ENCODE measurements at regions not wholly inside any gene's neighbourhood (a gene's known extent, or its start where the extent isn't known, plus 50 kb on each side); places are given as distances from the start of the nearest gene placed in this dataset.
"Not testable (repeated sequence)": the region's sequence is repeated elsewhere in the genome, so short reads cannot be mapped to it uniquely, and the experiment has no call there.

DNA sequence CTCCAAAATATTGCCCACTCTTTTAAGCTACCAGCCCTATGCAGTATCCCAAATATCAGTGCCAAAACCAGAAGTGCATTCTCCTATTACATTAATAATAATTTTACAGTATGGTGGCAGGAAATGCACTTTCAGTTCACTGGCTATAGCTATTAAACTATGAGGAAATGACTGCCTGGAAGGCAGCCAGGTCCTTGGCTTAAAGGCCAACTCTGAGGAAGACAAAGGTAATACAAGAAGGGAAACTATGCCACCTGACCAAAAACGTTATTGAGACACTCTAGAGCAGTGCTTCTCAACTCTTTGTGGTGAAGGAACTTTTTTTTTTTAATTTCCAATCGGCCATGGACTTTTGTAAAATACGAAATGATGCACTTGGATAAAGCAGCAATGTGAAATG lies 133.6 kb upstream of the VAMP7 start:
- no peak for DNase-seq (ENCODE audit: low spot score)
- H3K4me1 ChIP-seq (ENCODE audit: insufficient read depth): peaks cover 9% of the 10 kb centered on the region
- WGBS (ENCODE audit: low lambda C conversion rate, missing lambda C conversion rate): 52% methylated on average over 3 of the region's 3 CpGs

DNA sequence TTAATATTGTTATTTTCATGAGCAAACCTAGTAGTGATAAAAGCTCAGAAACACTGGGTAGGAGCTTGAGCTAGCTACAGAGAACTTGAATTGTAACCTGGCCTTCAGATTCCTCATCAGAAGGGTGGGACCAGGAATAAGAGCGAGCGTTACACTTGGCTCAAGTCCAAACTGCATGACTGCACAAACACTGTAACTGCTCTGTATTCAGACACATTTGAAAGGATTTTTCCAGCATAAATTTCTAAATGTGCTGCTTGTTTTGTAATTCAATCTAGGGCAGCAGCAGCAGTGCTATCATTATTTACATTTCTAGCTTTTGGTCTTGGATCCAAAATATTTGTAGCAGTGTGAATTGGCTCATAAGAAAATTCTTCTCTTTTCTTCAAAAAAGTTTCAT lies 133.0 kb upstream of the TMLHE start:
- TF ChIP-seq EZH2 (IDR thresholded peaks at IDR 0.05; ENCODE audit: borderline replicate concordance): no peak
- TF ChIP-seq, protein P1, sequence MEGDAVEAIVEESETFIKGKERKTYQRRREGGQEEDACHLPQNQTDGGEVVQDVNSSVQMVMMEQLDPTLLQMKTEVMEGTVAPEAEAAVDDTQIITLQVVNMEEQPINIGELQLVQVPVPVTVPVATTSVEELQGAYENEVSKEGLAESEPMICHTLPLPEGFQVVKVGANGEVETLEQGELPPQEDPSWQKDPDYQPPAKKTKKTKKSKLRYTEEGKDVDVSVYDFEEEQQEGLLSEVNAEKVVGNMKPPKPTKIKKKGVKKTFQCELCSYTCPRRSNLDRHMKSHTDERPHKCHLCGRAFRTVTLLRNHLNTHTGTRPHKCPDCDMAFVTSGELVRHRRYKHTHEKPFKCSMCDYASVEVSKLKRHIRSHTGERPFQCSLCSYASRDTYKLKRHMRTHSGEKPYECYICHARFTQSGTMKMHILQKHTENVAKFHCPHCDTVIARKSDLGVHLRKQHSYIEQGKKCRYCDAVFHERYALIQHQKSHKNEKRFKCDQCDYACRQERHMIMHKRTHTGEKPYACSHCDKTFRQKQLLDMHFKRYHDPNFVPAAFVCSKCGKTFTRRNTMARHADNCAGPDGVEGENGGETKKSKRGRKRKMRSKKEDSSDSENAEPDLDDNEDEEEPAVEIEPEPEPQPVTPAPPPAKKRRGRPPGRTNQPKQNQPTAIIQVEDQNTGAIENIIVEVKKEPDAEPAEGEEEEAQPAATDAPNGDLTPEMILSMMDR (IDR thresholded peaks at IDR 0.05; ENCODE audit: poor library complexity): no peak
- TF ChIP-seq EZH2phosphoT487 (IDR thresholded peaks at IDR 0.05; ENCODE audit: low read depth, severe bottlenecking, unreplicated experiment): no peak
- H3K4me2 ChIP-seq: no peak overlapping the region
- no peaks in the 10 kb centered on the region for H3K79me2 ChIP-seq
- 49% methylated on average over 2 of the region's 2 CpGs for WGBS (ENCODE audit: low lambda C conversion rate, missing lambda C conversion rate)
- peak; percentile 46 for DNase-seq (ENCODE audit: low spot score)
- H3K9me2 ChIP-seq (replicated peaks; ENCODE audit: insufficient read depth): no peaks in the 10 kb centered on the region
- H3K36me3 ChIP-seq (replicated peaks; ENCODE audit: insufficient read depth, low read depth): no peaks in the 10 kb centered on the region
- peaks cover 9% of the 10 kb centered on the region for H3K4me1 ChIP-seq (ENCODE audit: insufficient read depth)
- no peaks in the 10 kb centered on the region for H3K27me3 ChIP-seq
- no peaks in the 10 kb centered on the region for H4K20me1 ChIP-seq (ENCODE audit: insufficient read depth, poor library complexity, severe bottlenecking)
- no peak overlapping the region for H2AFZ ChIP-seq
- no peak overlapping the region for H3K27ac ChIP-seq
- H3K9me3 ChIP-seq (ENCODE audit: low read depth): no peaks in the 10 kb centered on the region
- no peak overlapping the region for H3K4me3 ChIP-seq

More for the DNA sequence above, 133.6 kb upstream of the VAMP7 start:
- Histone ChIP-seq H3K4me2 (no peak overlapping the region), H4K20me1 (ENCODE audit: insufficient read depth, poor library complexity, severe bottlenecking) (no peaks in the 10 kb centered on the region), H3K9me3 (ENCODE audit: low read depth) (no peaks in the 10 kb centered on the region), H3K27me3 (no peaks in the 10 kb centered on the region), H2AFZ (no peak overlapping the region), H3K79me2 (no peaks in the 10 kb centered on the region), H3K27ac (no peak overlapping the region), H3K9me2 (replicated peaks; ENCODE audit: insufficient read depth) (no peaks in the 10 kb centered on the region), H3K36me3 (replicated peaks; ENCODE audit: insufficient read depth, low read depth) (no peaks in the 10 kb centered on the region), H3K4me3 (no peak overlapping the region)
- TF ChIP-seq, protein P1 (IDR thresholded peaks at IDR 0.05; ENCODE audit: poor library complexity): no peak
- TF ChIP-seq EZH2 (IDR thresholded peaks at IDR 0.05; ENCODE audit: borderline replicate concordance): no peak
- no peak for TF ChIP-seq EZH2phosphoT487 (IDR thresholded peaks at IDR 0.05; ENCODE audit: low read depth, severe bottlenecking, unreplicated experiment)

DNA sequence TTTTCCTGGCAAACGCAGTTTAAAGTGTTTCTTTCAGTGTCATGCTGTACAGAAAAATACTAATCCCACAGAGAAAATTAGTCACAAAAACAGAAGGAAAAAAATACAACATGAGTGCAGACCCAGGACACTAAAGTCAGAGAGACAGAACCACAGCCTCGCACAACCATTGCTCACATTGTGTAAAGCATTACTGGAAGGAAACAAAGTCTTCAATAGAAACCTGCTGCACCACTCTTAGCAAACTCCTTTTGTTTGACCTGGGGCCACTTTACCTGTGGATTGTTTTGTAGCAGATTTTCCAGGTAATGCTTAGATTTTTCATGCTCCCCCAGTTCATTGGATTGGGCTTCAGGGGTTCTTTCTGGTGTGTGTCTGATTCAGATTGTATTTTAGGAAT lies 131.8 kb upstream of the TMLHE start:
- H3K36me3 ChIP-seq (replicated peaks; ENCODE audit: insufficient read depth, low read depth): no peaks in the 10 kb centered on the region
- no peaks in the 10 kb centered on the region for H3K9me3 ChIP-seq (ENCODE audit: low read depth)
- no peak overlapping the region for H2AFZ ChIP-seq
- no peaks in the 10 kb centered on the region for H3K79me2 ChIP-seq
- H3K4me1 ChIP-seq (ENCODE audit: insufficient read depth): peaks cover 9% of the 10 kb centered on the region
- TF ChIP-seq EZH2 (IDR thresholded peaks at IDR 0.05; ENCODE audit: borderline replicate concordance) (no peak), EZH2phosphoT487 (IDR thresholded peaks at IDR 0.05; ENCODE audit: low read depth, severe bottlenecking, unreplicated experiment) (no peak)
- TF ChIP-seq, protein P1 (IDR thresholded peaks at IDR 0.05; ENCODE audit: poor library complexity): no peak
- H3K27me3 ChIP-seq: no peaks in the 10 kb centered on the region
- DNase-seq (ENCODE audit: low spot score): no peak
- H3K4me2 ChIP-seq: peak overlapping the region; percentile 49
- WGBS (ENCODE audit: low lambda C conversion rate, missing lambda C conversion rate): 44% methylated on average over 2 of the region's 2 CpGs
- H3K4me3 ChIP-seq: no peak overlapping the region
- H4K20me1 ChIP-seq (ENCODE audit: insufficient read depth, poor library complexity, severe bottlenecking): no peaks in the 10 kb centered on the region
- H3K27ac ChIP-seq: peak overlapping the region; percentile 48
- no peaks in the 10 kb centered on the region for H3K9me2 ChIP-seq (replicated peaks; ENCODE audit: insufficient read depth)

DNA sequence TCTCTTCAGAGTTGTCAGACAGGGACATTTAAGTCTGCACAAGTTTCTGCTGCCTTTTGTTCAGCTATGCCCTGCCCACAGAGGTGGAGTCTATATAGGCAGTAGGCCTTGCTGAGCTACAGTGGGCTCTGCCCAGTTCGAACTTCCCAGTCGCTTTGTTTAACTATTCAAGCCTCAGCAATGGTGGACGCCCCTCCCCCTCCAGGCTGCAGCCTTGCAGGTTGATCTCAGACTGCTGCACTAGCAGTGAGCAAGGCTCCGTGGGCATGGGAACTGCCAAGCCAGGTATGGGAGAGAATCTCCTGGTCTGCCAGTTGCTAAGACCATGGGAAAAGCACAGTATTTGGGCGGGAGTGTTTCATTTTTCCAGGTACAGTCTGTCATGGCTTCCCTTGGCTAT lies 115.6 kb upstream of the TMLHE start:
- not testable (repeated sequence) for H3K4me2 ChIP-seq; H3K27ac ChIP-seq; H3K27me3 ChIP-seq; H3K9me2 ChIP-seq (replicated peaks; ENCODE audit: insufficient read depth); H3K4me3 ChIP-seq; H3K4me1 ChIP-seq (ENCODE audit: insufficient read depth); H4K20me1 ChIP-seq (ENCODE audit: insufficient read depth, poor library complexity, severe bottlenecking); H3K79me2 ChIP-seq; DNase-seq (ENCODE audit: low spot score); H2AFZ ChIP-seq; H3K9me3 ChIP-seq (ENCODE audit: low read depth); H3K36me3 ChIP-seq (replicated peaks; ENCODE audit: insufficient read depth, low read depth)
- WGBS (ENCODE audit: low lambda C conversion rate, missing lambda C conversion rate): 69% methylated on average over 5 of the region's 5 CpGs

All from hepatocyte (in vitro differentiated cells).